HepG2 (cell line): ENCODE measurements at regions not wholly inside any gene's neighbourhood (a gene's known extent, or its start where the extent isn't known, plus 50 kb on each side); places are given as distances from the start of the nearest gene placed in this dataset.

Experiments
- CREB3 ChIP-seq: sonication (generic); formaldehyde crosslinking; IDR thresholded peaks from 2 replicates; pipeline ENCODE4 v1.5.0; 2020; ENCODE audit warnings: missing genetic modification reagents
- KLF9 ChIP-seq: IDR thresholded peaks from 2 replicates; pipeline ENCODE4 v1.6.1; 2016; ENCODE audit warnings: low read depth
- PBX3 ChIP-seq: sonication (generic); formaldehyde crosslinking; IDR thresholded peaks from 2 replicates; pipeline ENCODE4 v1.8.1; 2023; ENCODE audit warnings: missing genetic modification reagents, inconsistent platforms, borderline replicate concordance
- ZBTB10 ChIP-seq: sonication (generic); formaldehyde crosslinking; IDR thresholded peaks from 2 replicates; pipeline ENCODE4 v1.4.0; 2020; ENCODE audit warnings: missing genetic modification reagents, borderline replicate concordance
- ZNF207 ChIP-seq: fragments of 450-650 bp; IDR thresholded peaks from 2 replicates; pipeline ENCODE4 v1.6.1; 2016; ENCODE audit warnings: antibody characterized with exemption, borderline replicate concordance
- ZUFSP ChIP-seq: sonication (generic); formaldehyde crosslinking; IDR thresholded peaks from 2 replicates; pipeline ENCODE4 v1.9.0; 2021; ENCODE audit warnings: missing genetic modification reagents, mild to moderate bottlenecking, borderline replicate concordance
- TF ChIP-seq, protein P1 (sequence below): sonication (generic); formaldehyde crosslinking; IDR thresholded peaks from 2 replicates; pipeline ENCODE4 v1.8.1; 2023; ENCODE audit warnings: mild to moderate bottlenecking, missing genetic modification reagents, borderline replicate concordance
- TF ChIP-seq, protein P2 (sequence below): sonication (generic); formaldehyde crosslinking; IDR thresholded peaks from 2 replicates; pipeline ENCODE4 v1.4.0; 2020; ENCODE audit warnings: mild to moderate bottlenecking, missing genetic modification reagents
- TF ChIP-seq, protein P3 (sequence below): sonication (generic); formaldehyde crosslinking; IDR thresholded peaks from 2 replicates; pipeline ENCODE4 v1.8.0; 2022; ENCODE audit warnings: missing genetic modification reagents, low read depth, mild to moderate bottlenecking, borderline replicate concordance
- TF ChIP-seq, protein P4 (sequence below), 2 experiments: sonication (generic) in 1 of 2; formaldehyde crosslinking in 1 of 2; IDR thresholded peaks; 2 replicates each; pipeline versions ENCODE4 v1.4.0 to v1.6.1; 2016 to 2020; ENCODE audit warnings: borderline replicate concordance in 1 of 2, low read depth in 1 of 2, mild to moderate bottlenecking in 1 of 2, missing genetic modification reagents in 1 of 2

DNA sequence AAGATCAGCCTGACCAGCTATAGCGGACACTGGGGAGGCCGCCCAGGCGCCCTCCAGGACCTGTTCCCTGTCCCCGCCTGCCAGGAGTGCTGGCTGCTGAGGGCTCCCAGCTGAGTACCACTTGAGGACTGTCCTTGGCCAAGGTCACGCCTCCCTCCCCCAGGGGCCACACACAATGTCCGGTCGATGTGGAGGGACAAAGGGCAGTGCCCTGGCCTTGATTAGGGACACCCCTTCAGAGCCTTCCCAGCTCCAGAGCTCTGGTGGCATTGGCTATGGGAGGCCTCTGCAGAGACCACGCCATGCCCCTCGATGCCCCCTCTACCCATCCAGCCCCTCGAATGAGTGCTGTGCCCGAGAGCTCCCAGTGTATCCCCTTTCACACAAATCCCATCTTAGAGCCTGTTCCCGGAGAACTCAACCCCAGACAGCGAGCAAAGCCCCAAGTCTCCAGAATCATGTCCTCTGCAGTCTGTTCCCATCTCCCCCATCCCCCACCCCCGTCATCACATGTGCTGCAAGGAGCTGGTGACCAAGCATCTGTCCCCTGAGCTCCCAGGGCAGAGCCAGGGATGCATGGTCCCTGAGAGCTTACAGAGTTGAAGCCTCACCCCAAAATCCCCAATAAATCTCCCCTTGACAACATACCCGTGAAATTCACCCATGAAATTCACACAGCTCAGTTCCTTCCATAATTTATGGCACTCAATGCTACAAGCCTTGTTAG, 158.9 kb downstream of the NUP210 start (continued):
- TF ChIP-seq, protein P1, sequence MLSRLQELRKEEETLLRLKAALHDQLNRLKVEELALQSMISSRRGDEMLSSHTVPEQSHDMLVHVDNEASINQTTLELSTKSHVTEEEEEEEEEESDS (CRISPR knock-in tag), result no peak
- TF ChIP-seq CREB3 (CRISPR knock-in tag) (no peak), ZUFSP (CRISPR knock-in tag) (no peak), ZNF207 (no peak), PBX3 (CRISPR knock-in tag) (no peak), KLF9 (CRISPR knock-in tag) (no peak), ZBTB10 (CRISPR knock-in tag) (0 out of 2 replicates have a peak, but pooled peaks have one; percentile 61)
- TF ChIP-seq, protein P2, sequence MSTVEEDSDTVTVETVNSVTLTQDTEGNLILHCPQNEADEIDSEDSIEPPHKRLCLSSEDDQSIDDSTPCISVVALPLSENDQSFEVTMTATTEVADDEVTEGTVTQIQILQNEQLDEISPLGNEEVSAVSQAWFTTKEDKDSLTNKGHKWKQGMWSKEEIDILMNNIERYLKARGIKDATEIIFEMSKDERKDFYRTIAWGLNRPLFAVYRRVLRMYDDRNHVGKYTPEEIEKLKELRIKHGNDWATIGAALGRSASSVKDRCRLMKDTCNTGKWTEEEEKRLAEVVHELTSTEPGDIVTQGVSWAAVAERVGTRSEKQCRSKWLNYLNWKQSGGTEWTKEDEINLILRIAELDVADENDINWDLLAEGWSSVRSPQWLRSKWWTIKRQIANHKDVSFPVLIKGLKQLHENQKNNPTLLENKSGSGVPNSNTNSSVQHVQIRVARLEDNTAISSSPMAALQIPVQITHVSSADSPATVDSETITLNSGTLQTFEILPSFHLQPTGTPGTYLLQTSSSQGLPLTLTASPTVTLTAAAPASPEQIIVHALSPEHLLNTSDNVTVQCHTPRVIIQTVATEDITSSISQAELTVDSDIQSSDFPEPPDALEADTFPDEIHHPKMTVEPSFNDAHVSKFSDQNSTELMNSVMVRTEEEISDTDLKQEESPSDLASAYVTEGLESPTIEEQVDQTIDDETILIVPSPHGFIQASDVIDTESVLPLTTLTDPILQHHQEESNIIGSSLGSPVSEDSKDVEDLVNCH (CRISPR knock-in tag), result no peak
- TF ChIP-seq, protein P3, sequence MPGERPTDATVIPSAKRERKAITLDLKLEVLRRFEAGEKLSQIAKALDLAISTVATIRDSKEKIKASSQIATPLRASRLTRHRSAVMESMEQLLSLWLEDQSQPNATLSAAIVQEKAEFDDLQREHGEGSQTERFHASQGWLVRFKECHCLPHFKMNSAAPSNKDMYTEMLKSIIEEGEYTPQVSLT (CRISPR knock-in tag), result no peak
- TF ChIP-seq, protein P4, sequence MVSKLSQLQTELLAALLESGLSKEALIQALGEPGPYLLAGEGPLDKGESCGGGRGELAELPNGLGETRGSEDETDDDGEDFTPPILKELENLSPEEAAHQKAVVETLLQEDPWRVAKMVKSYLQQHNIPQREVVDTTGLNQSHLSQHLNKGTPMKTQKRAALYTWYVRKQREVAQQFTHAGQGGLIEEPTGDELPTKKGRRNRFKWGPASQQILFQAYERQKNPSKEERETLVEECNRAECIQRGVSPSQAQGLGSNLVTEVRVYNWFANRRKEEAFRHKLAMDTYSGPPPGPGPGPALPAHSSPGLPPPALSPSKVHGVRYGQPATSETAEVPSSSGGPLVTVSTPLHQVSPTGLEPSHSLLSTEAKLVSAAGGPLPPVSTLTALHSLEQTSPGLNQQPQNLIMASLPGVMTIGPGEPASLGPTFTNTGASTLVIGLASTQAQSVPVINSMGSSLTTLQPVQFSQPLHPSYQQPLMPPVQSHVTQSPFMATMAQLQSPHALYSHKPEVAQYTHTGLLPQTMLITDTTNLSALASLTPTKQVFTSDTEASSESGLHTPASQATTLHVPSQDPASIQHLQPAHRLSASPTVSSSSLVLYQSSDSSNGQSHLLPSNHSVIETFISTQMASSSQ (IDR thresholded peaks at IDR 0.05; ENCODE audit: low read depth), result no peak
- TF ChIP-seq, protein P4 (CRISPR knock-in tag; IDR thresholded peaks at IDR 0.05; ENCODE audit: borderline replicate concordance), result 0 out of 2 replicates have a peak, but pooled peaks have one; percentile 36
